SK-N-MC (cell line): ENCODE measurements at regions not wholly inside any gene's neighbourhood (a gene's known extent, or its start where the extent isn't known, plus 50 kb on each side); places are given as distances from the start of the nearest gene placed in this dataset.

Source experiments
- DNase-seq: peaks from one replicate; pipeline ENCODE4 v3.0.0-alpha.2; 2011; ENCODE audit warnings: low read depth, low spot score
- H3K27ac ChIP-seq: fragments of 200-600 bp; sonication (generic); 2 replicates; pipeline ENCODE4 v1.5.1; 2016; ENCODE audit warnings: mixed run types
- H3K36me3 ChIP-seq: fragments of 200-600 bp; sonication (generic); 2 replicates; pipeline ENCODE4 v1.6.1; 2017; ENCODE audit warnings: antibody characterized with exemption, low read length, mixed read lengths; ENCODE audit not compliant: insufficient read depth
- H3K4me3 ChIP-seq: fragments of 200-600 bp; sonication (generic); 2 replicates; pipeline ENCODE4 v1.5.1; 2016
- H3K9ac ChIP-seq: fragments of 200-600 bp; sonication (generic); 2 replicates; pipeline ENCODE4 v1.8.0; 2017; ENCODE audit warnings: mixed run types, mixed read lengths; ENCODE audit not compliant: insufficient read length
- H3K9me3 ChIP-seq: fragments of 200-600 bp; sonication (generic); 2 replicates; pipeline ENCODE4 v1.6.1; 2017; ENCODE audit warnings: low read depth, mild to moderate bottlenecking, antibody characterized with exemption, low read length, moderate library complexity, mixed read lengths
- EZH2 ChIP-seq: fragments of 200-600 bp; sonication (generic); IDR thresholded peaks from one replicate; pipeline ENCODE4 v1.6.1; 2017; ENCODE audit warnings: antibody characterized with exemption
- FOXP2 ChIP-seq: optimal IDR thresholded peaks from 2 replicates; pipeline ENCODE3; 2011; ENCODE audit warnings: mild to moderate bottlenecking, moderate library complexity; ENCODE audit not compliant: insufficient read depth; ENCODE audit errors: extremely low read length, control extremely low read depth
- POLR2AphosphoS5 ChIP-seq: IDR thresholded peaks from 2 replicates; pipeline ENCODE4 v1.6.1; 2012; ENCODE audit warnings: mild to moderate bottlenecking, low read depth, low read length, borderline replicate concordance

GRCh38 chr13:109971456-109972090 lies 185.2 kb upstream of the IRS2 start:
- Histone ChIP-seq H3K9ac (no peak overlapping the region), H3K9me3 (no peaks in the 10 kb centered on the region), H3K4me3 (peak overlapping the region; percentile 64), H3K36me3 (no peaks in the 10 kb centered on the region), H3K27ac (peak overlapping the region; percentile 47; the same call in 1 of the 2 replicates)
- peak; percentile 47 for DNase-seq
- TF ChIP-seq FOXP2 (peak; percentile 29), EZH2 (no peak), POLR2AphosphoS5 (no peak)

- no peak for TF ChIP-seq POLR2AphosphoS5
- TF ChIP-seq FOXP2, result peak; percentile 64
- Histone ChIP-seq H3K4me3 (peak overlapping the region; percentile 64), H3K27ac (peak overlapping the region; percentile 47; the same call in 1 of the 2 replicates), H3K9me3 (no peaks in the 10 kb centered on the region), H3K36me3 (no peaks in the 10 kb centered on the region), H3K9ac (no peak overlapping the region)
- DNase-seq, result peak; percentile 56
Measured at GRCh38 chr13:109971006-109971405, 184.6 kb upstream of the IRS2 start.

DNA sequence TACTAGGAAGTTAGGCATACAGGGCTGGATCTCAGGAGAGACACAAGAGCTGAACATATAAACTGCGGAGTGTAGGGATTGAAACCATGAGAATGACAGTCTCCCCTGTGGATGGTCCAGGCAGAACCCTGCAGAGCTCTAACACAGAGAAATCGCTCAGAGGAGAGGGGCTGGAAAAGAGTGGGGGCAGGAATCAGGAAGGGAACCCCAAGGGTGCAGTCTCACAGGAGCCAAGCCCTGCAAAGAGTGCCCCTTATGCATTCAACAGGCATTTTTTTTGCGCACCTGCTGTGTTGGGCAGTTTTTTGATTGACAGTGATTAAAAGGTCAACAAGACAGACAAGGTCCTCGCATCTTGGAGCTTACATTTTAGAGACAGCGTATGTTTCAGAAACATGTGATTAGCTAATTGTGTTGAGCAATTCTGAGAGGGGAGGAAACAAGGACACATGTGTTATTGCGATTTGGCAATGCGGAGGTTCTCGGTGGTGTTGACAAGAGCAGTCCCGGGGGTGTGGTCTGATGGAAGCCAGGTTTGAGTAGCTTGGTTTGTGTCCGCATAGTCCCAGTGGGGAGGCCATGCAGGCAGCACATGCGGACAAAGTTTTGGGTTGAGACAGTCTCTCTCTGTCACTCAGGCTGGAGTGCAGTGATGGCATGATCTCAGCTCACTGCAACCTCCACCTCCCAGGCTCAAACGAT lies 182.6 kb upstream of the IRS2 start:
- Histone ChIP-seq H3K9me3 (no peaks in the 10 kb centered on the region), H3K4me3 (no peak overlapping the region), H3K36me3 (no peaks in the 10 kb centered on the region), H3K27ac (no peak overlapping the region), H3K9ac (no peak overlapping the region)
- TF ChIP-seq POLR2AphosphoS5 (no peak), FOXP2 (no peak), EZH2 (no peak)
- DNase-seq, result no peak

DNA sequence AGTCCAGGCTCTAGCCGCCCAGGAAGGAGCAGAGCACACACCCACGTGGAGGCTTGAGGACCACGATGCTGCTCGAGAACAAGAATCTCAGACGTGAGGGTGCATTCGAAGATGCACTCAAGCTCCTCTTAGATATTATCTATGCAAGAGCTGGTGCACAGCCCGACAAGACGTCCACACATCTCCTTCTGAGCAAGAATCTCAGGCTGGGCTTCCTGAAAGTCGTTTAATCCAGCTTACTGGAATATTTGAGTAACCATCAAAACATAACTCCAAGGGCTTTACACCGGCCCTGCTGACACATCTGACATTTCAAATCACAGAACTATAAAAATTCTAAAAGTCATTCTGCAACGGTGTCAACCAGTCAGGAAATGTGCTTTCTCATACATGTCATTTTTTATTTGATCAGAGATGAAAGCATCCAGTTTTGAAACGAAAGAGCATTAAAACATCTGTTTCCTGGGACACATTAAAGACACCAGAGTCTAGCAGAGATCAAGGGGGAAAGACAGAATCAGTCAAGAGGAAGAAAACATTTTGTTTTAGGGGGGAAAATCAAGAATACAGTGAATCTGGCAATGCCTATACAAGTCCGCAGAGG lies 177.7 kb upstream of the IRS2 start:
- H3K36me3 ChIP-seq, result no peaks in the 10 kb centered on the region
- no peak overlapping the region for H3K27ac ChIP-seq
- H3K9me3 ChIP-seq, result no peaks in the 10 kb centered on the region
- DNase-seq, result no peak
- no peak for TF ChIP-seq POLR2AphosphoS5
- TF ChIP-seq EZH2, result no peak
- no peak for TF ChIP-seq FOXP2
- H3K9ac ChIP-seq, result no peak overlapping the region
- no peak overlapping the region for H3K4me3 ChIP-seq

- TF ChIP-seq POLR2AphosphoS5 (no peak), FOXP2 (no peak), EZH2 (no peak)
- Histone ChIP-seq H3K9ac (no peak overlapping the region), H3K4me3 (no peak overlapping the region), H3K9me3 (no peaks in the 10 kb centered on the region), H3K27ac (no peak overlapping the region), H3K36me3 (no peaks in the 10 kb centered on the region)
- DNase-seq, result no peak
Measured at GRCh38 chr13:109963384-109963783, 177.0 kb upstream of the IRS2 start.

DNA sequence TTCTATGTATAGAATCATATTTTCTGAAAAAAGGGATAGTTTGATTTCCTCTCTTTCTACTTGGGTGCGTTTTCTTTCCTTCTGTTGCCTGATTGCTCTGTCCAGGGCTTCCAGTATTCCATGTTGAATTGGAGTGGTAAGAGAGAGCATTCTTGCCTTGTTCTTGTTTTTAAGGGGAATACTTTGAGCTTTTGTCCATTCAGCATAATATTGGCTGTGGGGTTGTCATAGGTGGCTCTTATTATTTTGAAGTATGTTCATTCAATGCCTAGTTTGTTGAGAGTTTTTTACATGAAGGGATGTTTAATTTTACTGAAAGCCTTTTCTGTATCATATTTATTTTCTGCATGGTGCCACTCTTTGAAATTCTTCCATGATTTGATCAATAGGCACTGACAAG lies 173.5 kb upstream of the IRS2 start:
- H3K9me3 ChIP-seq, result no peaks in the 10 kb centered on the region
- no peak overlapping the region for H3K27ac ChIP-seq
- TF ChIP-seq POLR2AphosphoS5 (no peak), EZH2 (no peak), FOXP2 (no peak)
- no peak for DNase-seq
- H3K36me3 ChIP-seq, result no peaks in the 10 kb centered on the region
- no peak overlapping the region for H3K4me3 ChIP-seq
- no peak overlapping the region for H3K9ac ChIP-seq

GRCh38 chr13:109957875-109958274 lies 171.5 kb upstream of the IRS2 start:
- Histone ChIP-seq H3K9ac (no peak overlapping the region), H3K36me3 (no peaks in the 10 kb centered on the region), H3K4me3 (no peak overlapping the region), H3K9me3 (no peaks in the 10 kb centered on the region), H3K27ac (no peak overlapping the region)
- no peak for TF ChIP-seq EZH2
- no peak for TF ChIP-seq FOXP2
- no peak for TF ChIP-seq POLR2AphosphoS5
- no peak for DNase-seq

DNA sequence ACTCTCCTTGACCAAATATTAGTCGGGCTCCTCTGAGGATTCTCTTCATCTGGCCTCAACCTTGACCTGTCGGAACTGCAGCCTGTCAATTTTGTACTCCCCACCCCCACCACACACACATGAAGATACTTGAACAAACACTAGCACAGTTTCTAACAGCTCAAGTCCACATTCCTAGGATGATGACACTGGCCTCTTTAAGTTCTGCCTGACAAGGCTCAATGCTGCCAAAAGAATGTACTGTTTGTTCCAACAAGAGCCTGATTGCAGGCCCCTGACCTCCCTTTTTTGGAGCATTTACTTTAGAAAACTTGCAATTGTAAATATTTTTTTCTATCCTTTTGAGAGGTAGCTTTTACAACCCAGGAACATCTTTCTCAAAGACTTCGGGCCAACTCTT lies 169.2 kb upstream of the IRS2 start:
- DNase-seq, result no peak
- Histone ChIP-seq H3K9me3 (no peaks in the 10 kb centered on the region), H3K9ac (no peak overlapping the region), H3K36me3 (no peaks in the 10 kb centered on the region), H3K27ac (no peak overlapping the region), H3K4me3 (no peak overlapping the region)
- TF ChIP-seq FOXP2, result no peak
- TF ChIP-seq EZH2, result no peak
- TF ChIP-seq POLR2AphosphoS5, result no peak
